Calu3 (cell line): ENCODE measurements at regions not wholly inside any gene's neighbourhood (a gene's known extent, or its start where the extent isn't known, plus 50 kb on each side); places are given as distances from the start of the nearest gene placed in this dataset.

Source experiments
- BruUV-seq: library from RNA; stranded (reverse); fragments of 400-500 nt; replicated peaks from 2 replicates; lab custom pipeline; 2021; lab: Mats Ljungman, UMichigan
- CTCF ChIA-PET: fragments of 300-600 bp; sonication (Branson Sonifier 250); formaldehyde crosslinking; loops from one replicate; lab custom pipeline; 2022; ENCODE audit warnings: antibody characterized with exemption; lab: Charles Lee
- DNase-seq: peaks from one replicate; pipeline ENCODE4 v3.0.0; 2022
- H3K27ac Mint-ChIP-seq: one replicate; pipeline ENCODE4 v1.8.0; 2022; ENCODE audit warnings: mixed read lengths; ENCODE audit not compliant: unreplicated experiment
- H3K27me3 Mint-ChIP-seq: one replicate; pipeline ENCODE4 v1.8.0; 2022; ENCODE audit warnings: mixed read lengths; ENCODE audit not compliant: unreplicated experiment
- H3K36me3 Mint-ChIP-seq: one replicate; pipeline ENCODE4 v1.8.0; 2022; ENCODE audit warnings: mild to moderate bottlenecking, moderate library complexity, mixed read lengths; ENCODE audit not compliant: insufficient read depth, unreplicated experiment
- H3K4me1 Mint-ChIP-seq: one replicate; pipeline ENCODE4 v1.8.0; 2022; ENCODE audit warnings: mild to moderate bottlenecking, low read depth, mixed read lengths; ENCODE audit not compliant: unreplicated experiment
- H3K4me3 Mint-ChIP-seq: one replicate; pipeline ENCODE4 v1.8.0; 2022; ENCODE audit warnings: mild to moderate bottlenecking, low read depth, moderate library complexity, mixed read lengths; ENCODE audit not compliant: unreplicated experiment
- H3K9me3 Mint-ChIP-seq: one replicate; pipeline ENCODE4 v1.8.0; 2022; ENCODE audit warnings: low read depth, mixed read lengths; ENCODE audit not compliant: unreplicated experiment
- intact Hi-C: fragments of 100-400 bp; cut with micrococcal nuclease; formaldehyde crosslinking; loops from one replicate; pipeline ENCODE4 v1.10.0; 2022; ENCODE audit not compliant: unreplicated experiment
- TF ChIP-seq, protein P1 (sequence below): fragments of 200-600 bp; IDR thresholded peaks from one replicate; pipeline ENCODE4 v1.8.0; 2022; ENCODE audit warnings: antibody characterized with exemption; ENCODE audit not compliant: unreplicated experiment

GRCh38 chr1:234701737-234702341 is 91.9 kb upstream of the IRF2BP2 start:
- H3K27me3 Mint-ChIP-seq: no peaks in the 10 kb centered on the region
- BruUV-seq: no TSS peak
- CTCF ChIA-PET: interaction anchor here (1.5 to 1.7 kb wide), 2 partner anchors 9 to 22 kb away, joined by 4 to 14 read pairs; no protein-coding TSS in a partner anchor
- H3K9me3 Mint-ChIP-seq: peaks cover 5% of the 10 kb centered on the region
- peaks cover 50% of the 10 kb centered on the region for H3K4me1 Mint-ChIP-seq
- DNase-seq: no peak
- H3K27ac Mint-ChIP-seq: no peak overlapping the region
- H3K4me3 Mint-ChIP-seq: no peak overlapping the region
- H3K36me3 Mint-ChIP-seq: no peaks in the 10 kb centered on the region
- intact Hi-C loops: no loop called here
- TF ChIP-seq, protein P1, sequence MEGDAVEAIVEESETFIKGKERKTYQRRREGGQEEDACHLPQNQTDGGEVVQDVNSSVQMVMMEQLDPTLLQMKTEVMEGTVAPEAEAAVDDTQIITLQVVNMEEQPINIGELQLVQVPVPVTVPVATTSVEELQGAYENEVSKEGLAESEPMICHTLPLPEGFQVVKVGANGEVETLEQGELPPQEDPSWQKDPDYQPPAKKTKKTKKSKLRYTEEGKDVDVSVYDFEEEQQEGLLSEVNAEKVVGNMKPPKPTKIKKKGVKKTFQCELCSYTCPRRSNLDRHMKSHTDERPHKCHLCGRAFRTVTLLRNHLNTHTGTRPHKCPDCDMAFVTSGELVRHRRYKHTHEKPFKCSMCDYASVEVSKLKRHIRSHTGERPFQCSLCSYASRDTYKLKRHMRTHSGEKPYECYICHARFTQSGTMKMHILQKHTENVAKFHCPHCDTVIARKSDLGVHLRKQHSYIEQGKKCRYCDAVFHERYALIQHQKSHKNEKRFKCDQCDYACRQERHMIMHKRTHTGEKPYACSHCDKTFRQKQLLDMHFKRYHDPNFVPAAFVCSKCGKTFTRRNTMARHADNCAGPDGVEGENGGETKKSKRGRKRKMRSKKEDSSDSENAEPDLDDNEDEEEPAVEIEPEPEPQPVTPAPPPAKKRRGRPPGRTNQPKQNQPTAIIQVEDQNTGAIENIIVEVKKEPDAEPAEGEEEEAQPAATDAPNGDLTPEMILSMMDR: no peak

DNA sequence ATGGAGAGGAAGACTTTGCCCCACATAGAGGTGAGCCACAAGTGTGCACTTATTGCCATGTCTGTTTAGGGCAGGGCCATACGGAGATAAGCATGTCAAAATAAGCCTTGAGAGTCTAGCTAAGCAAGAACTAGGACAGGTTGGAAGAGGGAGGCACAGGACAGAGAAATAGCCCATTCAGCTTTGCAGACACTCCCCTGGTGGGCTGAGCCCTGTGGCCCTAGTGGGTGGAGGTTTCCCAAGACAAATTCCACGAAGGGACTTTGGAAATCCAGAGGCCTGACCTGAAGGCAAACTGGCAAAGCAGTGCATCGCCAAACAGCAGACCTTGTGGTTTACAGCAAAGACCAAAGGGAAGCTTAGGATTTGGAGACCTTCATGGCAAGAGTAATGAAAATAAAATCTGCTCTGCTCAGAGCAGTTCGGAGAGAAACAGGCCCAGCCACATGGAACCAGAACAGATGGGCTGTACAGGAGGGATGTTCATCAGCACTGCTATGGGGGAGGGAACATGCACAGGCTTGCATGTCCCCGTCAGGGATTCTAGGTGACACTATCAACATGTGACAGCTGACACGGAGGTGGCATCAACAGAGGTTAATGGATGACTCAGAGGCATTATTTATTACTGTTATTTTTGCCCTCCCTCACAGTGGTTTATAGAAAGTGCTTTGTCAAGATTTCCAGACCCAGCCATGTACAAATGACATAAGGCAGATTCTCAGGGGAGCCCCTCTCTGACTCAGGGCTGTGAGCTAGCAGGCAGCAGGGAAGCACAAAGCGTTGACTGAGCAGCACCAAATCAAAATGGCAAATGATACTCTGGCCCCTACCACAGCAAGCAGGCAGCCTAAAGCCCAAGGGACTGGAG is 90.1 kb upstream of the IRF2BP2 start:
- DNase-seq: no peak
- CTCF ChIA-PET: interaction anchor here (0.5 to 0.6 kb wide), 2 partner anchors 18 to 87 kb away, joined by 3 to 5 read pairs; no protein-coding TSS in a partner anchor
- Mint-ChIP-seq H3K36me3 (no peaks in the 10 kb centered on the region), H3K27me3 (no peaks in the 10 kb centered on the region), H3K9me3 (no peaks in the 10 kb centered on the region), H3K27ac (no peak overlapping the region), H3K4me1 (peaks cover 34% of the 10 kb centered on the region), H3K4me3 (no peak overlapping the region)
- no TSS peak for BruUV-seq
- TF ChIP-seq, protein P1: no peak
- intact Hi-C loops: no loop called here

GRCh38 chr1:234698686-234699085 is 88.7 kb upstream of the IRF2BP2 start:
- TF ChIP-seq, protein P1: no peak
- no peak overlapping the region for H3K4me3 Mint-ChIP-seq
- H3K36me3 Mint-ChIP-seq: no peaks in the 10 kb centered on the region
- no peaks in the 10 kb centered on the region for H3K27me3 Mint-ChIP-seq
- no peak for DNase-seq
- no peaks in the 10 kb centered on the region for H3K9me3 Mint-ChIP-seq
- H3K4me1 Mint-ChIP-seq: peaks cover 21% of the 10 kb centered on the region
- CTCF ChIA-PET: interaction anchor here (0.6 kb wide), 1 partner anchor 531 kb away, joined by 3 read pairs; no protein-coding TSS in a partner anchor
- BruUV-seq: no TSS peak
- H3K27ac Mint-ChIP-seq: no peak overlapping the region
- intact Hi-C loops: no loop called here

DNA sequence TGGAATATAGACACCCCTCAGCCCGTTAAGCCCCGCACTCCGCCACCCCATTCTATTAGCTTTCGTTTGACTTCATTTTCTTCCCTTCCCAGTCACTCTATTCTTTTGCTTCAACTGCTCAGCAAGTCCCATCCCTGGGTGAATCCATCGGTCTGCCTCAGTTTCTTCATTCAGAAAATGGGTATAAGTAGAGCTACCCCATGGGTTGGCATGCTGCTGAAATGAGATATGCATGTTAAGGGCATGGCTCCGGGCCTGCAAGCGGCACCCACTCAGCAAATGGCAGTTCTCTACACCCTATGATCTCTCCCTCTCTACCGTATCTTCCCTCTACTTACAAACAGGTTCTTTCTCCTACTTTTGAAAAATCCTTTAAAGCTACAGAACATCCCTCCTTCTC is 87.8 kb upstream of the IRF2BP2 start:
- no peaks in the 10 kb centered on the region for H3K27me3 Mint-ChIP-seq

More for the DNA sequence above, 87.8 kb upstream of the IRF2BP2 start:
- no peaks in the 10 kb centered on the region for H3K9me3 Mint-ChIP-seq
- BruUV-seq: no TSS peak
- CTCF ChIA-PET: no interaction called here
- H3K4me1 Mint-ChIP-seq: peaks cover 19% of the 10 kb centered on the region
- H3K4me3 Mint-ChIP-seq: no peak overlapping the region
- intact Hi-C loops: no loop called here
- H3K27ac Mint-ChIP-seq: no peak overlapping the region
- DNase-seq: no peak
- TF ChIP-seq, protein P1: no peak
- no peaks in the 10 kb centered on the region for H3K36me3 Mint-ChIP-seq
